Astrocyte (in vitro differentiated cells and primary cell): ENCODE measurements at regions not wholly inside any gene's neighbourhood (a gene's known extent, or its start where the extent isn't known, plus 50 kb on each side); places are given as distances from the start of the nearest gene placed in this dataset.

ENCODE experiments used
- DNase-seq: peaks from one replicate; pipeline ENCODE4 v3.0.0-alpha.2; 2010; ENCODE audit warnings: low read depth
- FAIRE-seq: peaks from 2 replicates; lab custom pipeline; 2011; peaks lifted over from hg19 to GRCh38; lab: Jason Lieb, UNC
- H2AFZ ChIP-seq: 2 replicates; pipeline ENCODE4 v1.6.0; 2012; ENCODE audit warnings: low read depth, low read length, inconsistent platforms
- H3K27ac ChIP-seq: 2 replicates; pipeline ENCODE4 v1.5.1; 2011; ENCODE audit warnings: low read depth, low read length, inconsistent platforms
- H3K27me3 ChIP-seq: 2 replicates; pipeline ENCODE4 v1.6.0; 2011; ENCODE audit warnings: low read length, inconsistent platforms; ENCODE audit not compliant: insufficient read depth
- H3K36me3 ChIP-seq: 2 replicates; pipeline ENCODE4 v1.5.1; 2011; ENCODE audit warnings: low read length, inconsistent platforms; ENCODE audit not compliant: insufficient read depth
- H3K4me1 ChIP-seq: 2 replicates; pipeline ENCODE4 v1.5.1; 2011; ENCODE audit warnings: low read length, inconsistent platforms; ENCODE audit not compliant: insufficient read depth
- H3K4me2 ChIP-seq: 2 replicates; pipeline ENCODE4 v1.6.0; 2012; ENCODE audit warnings: low read length, inconsistent platforms
- H3K4me3 ChIP-seq: 2 replicates; pipeline ENCODE4 v1.5.1; 2011; ENCODE audit warnings: low read depth, mild to moderate bottlenecking, low read length, inconsistent platforms; ENCODE audit not compliant: insufficient read depth
- H3K79me2 ChIP-seq: 2 replicates; pipeline ENCODE4 v1.6.0; 2012; ENCODE audit warnings: mild to moderate bottlenecking, low read length, inconsistent platforms; ENCODE audit not compliant: insufficient read depth
- H3K9ac ChIP-seq: 2 replicates; pipeline ENCODE4 v1.6.0; 2012; ENCODE audit warnings: mild to moderate bottlenecking, low read length, inconsistent platforms
- H3K9me3 ChIP-seq: 2 replicates; pipeline ENCODE4 v1.5.1; 2012; ENCODE audit warnings: low read depth, mild to moderate bottlenecking, low read length, inconsistent platforms; ENCODE audit not compliant: insufficient read depth
- H4K20me1 ChIP-seq: 2 replicates; pipeline ENCODE4 v1.6.0; 2012; ENCODE audit warnings: low read length, inconsistent platforms; ENCODE audit not compliant: insufficient read depth
- H3K27ac Mint-ChIP-seq: one replicate; pipeline ENCODE4 v1.8.0; 2021; ENCODE audit warnings: mild to moderate bottlenecking, mixed read lengths; ENCODE audit not compliant: unreplicated experiment
- H3K27me3 Mint-ChIP-seq: one replicate; pipeline ENCODE4 v1.8.0; 2021; ENCODE audit warnings: low read depth, mixed read lengths; ENCODE audit not compliant: unreplicated experiment
- H3K36me3 Mint-ChIP-seq: one replicate; pipeline ENCODE4 v1.8.0; 2021; ENCODE audit warnings: low read depth, mixed read lengths; ENCODE audit not compliant: unreplicated experiment
- H3K4me1 Mint-ChIP-seq: one replicate; pipeline ENCODE4 v1.8.0; 2021; ENCODE audit warnings: low read depth, mixed read lengths; ENCODE audit not compliant: unreplicated experiment
- H3K4me3 Mint-ChIP-seq: one replicate; pipeline ENCODE4 v1.8.0; 2021; ENCODE audit warnings: mild to moderate bottlenecking, moderate library complexity, mixed read lengths; ENCODE audit not compliant: unreplicated experiment
- H3K9me3 Mint-ChIP-seq: one replicate; pipeline ENCODE4 v1.8.0; 2021; ENCODE audit warnings: mild to moderate bottlenecking, mixed read lengths; ENCODE audit not compliant: unreplicated experiment
- CTCF ChIP-seq: IDR thresholded peaks from 2 replicates; pipeline ENCODE4 v1.5.1; 2011; ENCODE audit warnings: low read depth, mild to moderate bottlenecking, inconsistent platforms, low read length, moderate library complexity; ENCODE audit not compliant: insufficient read depth
- EZH2 ChIP-seq: IDR thresholded peaks from 2 replicates; pipeline ENCODE4 v1.6.1; 2012; ENCODE audit warnings: mild to moderate bottlenecking, low read length, inconsistent platforms; ENCODE audit not compliant: insufficient read depth

GRCh38 chr9:129411501-129412175 is 209.3 kb downstream of the C9orf50 start:
- no peak overlapping the region for H2AFZ ChIP-seq
- H3K27ac ChIP-seq = no peak overlapping the region
- no peaks in the 10 kb centered on the region for H3K27me3 ChIP-seq
- no peak overlapping the region for H3K4me3 ChIP-seq
- TF ChIP-seq EZH2 = no peak
- no peak for TF ChIP-seq CTCF
- no peaks in the 10 kb centered on the region for H3K9me3 Mint-ChIP-seq
- FAIRE-seq = no peak
- no peak for DNase-seq
- H3K79me2 ChIP-seq = no peaks in the 10 kb centered on the region
- no peak overlapping the region for H3K4me3 Mint-ChIP-seq
- no peak overlapping the region for H3K9ac ChIP-seq
- peaks cover 3% of the 10 kb centered on the region for H3K9me3 ChIP-seq
- H3K4me2 ChIP-seq = no peak overlapping the region
- H3K4me1 ChIP-seq = peaks cover 17% of the 10 kb centered on the region
- H3K4me1 Mint-ChIP-seq = peaks cover 9% of the 10 kb centered on the region
- peak overlapping the region; percentile 18 for H3K27ac Mint-ChIP-seq
- no peaks in the 10 kb centered on the region for H3K36me3 ChIP-seq
- H3K27me3 Mint-ChIP-seq = peaks cover 6% of the 10 kb centered on the region
- H3K36me3 Mint-ChIP-seq = no peaks in the 10 kb centered on the region
- no peaks in the 10 kb centered on the region for H4K20me1 ChIP-seq

GRCh38 chr9:129410226-129410625 is 210.7 kb downstream of the C9orf50 start:
- DNase-seq (no peak), FAIRE-seq (no peak)
- H3K27me3 ChIP-seq = no peaks in the 10 kb centered on the region
- no peaks in the 10 kb centered on the region for H3K36me3 Mint-ChIP-seq
- no peak overlapping the region for H3K4me3 Mint-ChIP-seq
- no peak overlapping the region for H3K27ac ChIP-seq
- H3K4me3 ChIP-seq = no peak overlapping the region
- TF ChIP-seq CTCF (no peak), EZH2 (no peak)
- no peak overlapping the region for H3K4me2 ChIP-seq
- peaks cover 22% of the 10 kb centered on the region for H3K4me1 ChIP-seq
- peaks cover 3% of the 10 kb centered on the region for H3K9me3 ChIP-seq
- H3K27ac Mint-ChIP-seq = no peak overlapping the region
- peaks cover 6% of the 10 kb centered on the region for H3K27me3 Mint-ChIP-seq
- no peak overlapping the region for H2AFZ ChIP-seq
- H3K9ac ChIP-seq = no peak overlapping the region
- H3K79me2 ChIP-seq = no peaks in the 10 kb centered on the region
- no peaks in the 10 kb centered on the region for H4K20me1 ChIP-seq
- H3K9me3 Mint-ChIP-seq = no peaks in the 10 kb centered on the region
- H3K36me3 ChIP-seq = no peaks in the 10 kb centered on the region
- H3K4me1 Mint-ChIP-seq = peaks cover 14% of the 10 kb centered on the region

- Histone ChIP-seq H3K27ac (no peak overlapping the region), H2AFZ (peak overlapping the region; percentile 11), H3K36me3 (no peaks in the 10 kb centered on the region), H3K4me3 (no peak overlapping the region), H3K4me1 (peaks cover 16% of the 10 kb centered on the region), H3K79me2 (no peaks in the 10 kb centered on the region), H3K9ac (no peak overlapping the region), H3K4me2 (no peak overlapping the region), H3K27me3 (no peaks in the 10 kb centered on the region), H4K20me1 (no peaks in the 10 kb centered on the region), H3K9me3 (peaks cover 3% of the 10 kb centered on the region)
- TF ChIP-seq CTCF = no peak
- TF ChIP-seq EZH2 = no peak
- no peaks in the 10 kb centered on the region for H3K9me3 Mint-ChIP-seq
- H3K36me3 Mint-ChIP-seq = no peaks in the 10 kb centered on the region
- H3K4me3 Mint-ChIP-seq = no peak overlapping the region
- FAIRE-seq (no peak), DNase-seq (no peak)
- peaks cover 16% of the 10 kb centered on the region for H3K4me1 Mint-ChIP-seq
- H3K27ac Mint-ChIP-seq = no peak overlapping the region
- peaks cover 6% of the 10 kb centered on the region for H3K27me3 Mint-ChIP-seq
Observed at GRCh38 chr9:129408535-129409215, 212.2 kb downstream of the C9orf50 start.
